Testis (tissue), 2 donors: ENCODE measurements at regions not wholly inside any gene's neighbourhood (a gene's known extent, or its start where the extent isn't known, plus 50 kb on each side); places are given as distances from the start of the nearest gene placed in this dataset.

Experiments
- POLR2A ChIP-seq: fragments of 450-650 bp; IDR thresholded peaks from one replicate; pipeline ENCODE4 v1.6.1; 2017; ENCODE audit warnings: antibody characterized with exemption, mild to moderate bottlenecking, moderate library complexity
- TF ChIP-seq, protein P1 (sequence below), 3 experiments: fragments of 450-650 bp in 2 of 3; fragments of 200-600 bp in 1 of 3; sonication (generic) in 1 of 3; IDR thresholded peaks; one replicate each; pipeline ENCODE4 v1.5.1; 2016 to 2019; ENCODE audit warnings: antibody characterized with exemption in 3 of 3, mild to moderate bottlenecking in 2 of 3, moderate library complexity in 1 of 3

DNA sequence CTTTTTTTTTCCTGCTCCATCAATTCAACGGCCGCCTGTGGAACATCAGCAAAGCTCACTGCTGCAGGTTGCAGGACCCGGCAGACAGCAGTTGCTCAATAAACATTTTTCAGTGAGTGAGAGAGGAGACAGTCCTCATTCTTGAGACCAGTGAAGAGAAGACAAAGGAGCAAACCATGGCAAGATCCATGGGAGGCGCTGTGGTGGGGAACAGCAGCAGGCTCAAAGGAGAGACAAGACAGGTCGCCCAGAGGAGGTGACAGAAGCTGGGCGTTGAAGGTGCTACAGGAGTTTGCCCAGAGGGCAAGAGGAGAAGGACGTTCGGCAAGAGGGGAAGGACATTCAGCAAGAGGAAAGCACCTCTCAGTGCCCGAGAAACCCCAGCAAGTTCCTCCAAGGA lies 74.5 kb upstream of the FGFR2 start:
- TF ChIP-seq, protein P1, sequence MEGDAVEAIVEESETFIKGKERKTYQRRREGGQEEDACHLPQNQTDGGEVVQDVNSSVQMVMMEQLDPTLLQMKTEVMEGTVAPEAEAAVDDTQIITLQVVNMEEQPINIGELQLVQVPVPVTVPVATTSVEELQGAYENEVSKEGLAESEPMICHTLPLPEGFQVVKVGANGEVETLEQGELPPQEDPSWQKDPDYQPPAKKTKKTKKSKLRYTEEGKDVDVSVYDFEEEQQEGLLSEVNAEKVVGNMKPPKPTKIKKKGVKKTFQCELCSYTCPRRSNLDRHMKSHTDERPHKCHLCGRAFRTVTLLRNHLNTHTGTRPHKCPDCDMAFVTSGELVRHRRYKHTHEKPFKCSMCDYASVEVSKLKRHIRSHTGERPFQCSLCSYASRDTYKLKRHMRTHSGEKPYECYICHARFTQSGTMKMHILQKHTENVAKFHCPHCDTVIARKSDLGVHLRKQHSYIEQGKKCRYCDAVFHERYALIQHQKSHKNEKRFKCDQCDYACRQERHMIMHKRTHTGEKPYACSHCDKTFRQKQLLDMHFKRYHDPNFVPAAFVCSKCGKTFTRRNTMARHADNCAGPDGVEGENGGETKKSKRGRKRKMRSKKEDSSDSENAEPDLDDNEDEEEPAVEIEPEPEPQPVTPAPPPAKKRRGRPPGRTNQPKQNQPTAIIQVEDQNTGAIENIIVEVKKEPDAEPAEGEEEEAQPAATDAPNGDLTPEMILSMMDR (IDR thresholded peaks at IDR 0.05), result no peak
- no peak for TF ChIP-seq POLR2A
